Activated CD4-positive, alpha-beta memory T cell treated with anti-CD3 and anti-CD28 coated beads, Interleukin-2, amount 10 ng/mL, durations not matched to agents 7 days and 5 days (primary cell): ENCODE measurements at regions not wholly inside any gene's neighbourhood (a gene's known extent, or its start where the extent isn't known, plus 50 kb on each side); places are given as distances from the start of the nearest gene placed in this dataset.

Experiments
- CTCF ChIA-PET: fragments of 350-600 bp; sonication (Branson Sonifier 250); formaldehyde crosslinking; loops from one replicate; lab custom pipeline; 2021; ENCODE audit warnings: antibody characterized with exemption, inconsistent platforms; lab: Charles Lee
- POLR2A ChIA-PET: fragments of 350-600 bp; sonication (Branson Sonifier 250); formaldehyde crosslinking; loops from one replicate; lab custom pipeline; 2021; ENCODE audit warnings: antibody characterized with exemption; lab: Charles Lee
- DNase-seq: peaks from one replicate; pipeline ENCODE4 v3.0.0-alpha.2; 2020
- H3K27ac Mint-ChIP-seq: one replicate; pipeline ENCODE4 v1.8.0; 2021; ENCODE audit warnings: mild to moderate bottlenecking, mixed read lengths
- H3K27me3 Mint-ChIP-seq: one replicate; pipeline ENCODE4 v1.8.0; 2021; ENCODE audit warnings: mixed read lengths
- H3K36me3 Mint-ChIP-seq: one replicate; pipeline ENCODE4 v1.8.0; 2021; ENCODE audit warnings: low read depth, mixed read lengths
- H3K4me1 Mint-ChIP-seq: one replicate; pipeline ENCODE4 v1.8.0; 2021; ENCODE audit warnings: mixed read lengths
- H3K4me3 Mint-ChIP-seq: one replicate; pipeline ENCODE4 v1.8.0; 2021; ENCODE audit warnings: mild to moderate bottlenecking, mixed read lengths
- H3K9me3 Mint-ChIP-seq: one replicate; pipeline ENCODE4 v1.8.0; 2021; ENCODE audit warnings: mixed read lengths

DNA sequence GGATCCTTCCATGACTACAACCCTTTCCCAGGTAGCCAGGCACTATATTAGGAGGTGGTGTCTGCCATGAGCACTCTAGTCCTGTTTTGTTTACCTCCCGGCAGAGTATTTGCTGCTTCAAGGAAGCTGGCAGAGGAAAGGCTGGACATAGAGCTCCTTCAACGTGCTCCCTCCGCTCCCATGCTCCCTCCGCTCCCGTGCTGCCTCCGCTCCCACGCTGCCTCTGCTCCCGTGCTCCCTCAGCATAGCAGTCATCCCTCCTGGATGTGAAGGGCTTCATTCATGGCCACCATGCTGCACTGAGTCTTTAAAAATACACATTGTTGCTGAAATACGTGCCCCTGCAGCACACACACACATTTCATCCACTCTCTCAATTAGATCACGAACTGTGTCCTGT, 181.9 kb upstream of the MYT1L start:
- H3K27me3 Mint-ChIP-seq = no peaks in the 10 kb centered on the region
- H3K9me3 Mint-ChIP-seq = no peaks in the 10 kb centered on the region
- H3K27ac Mint-ChIP-seq = no peak overlapping the region
- no peak for DNase-seq
- POLR2A ChIA-PET = no interaction called here
- no peaks in the 10 kb centered on the region for H3K4me1 Mint-ChIP-seq
- H3K36me3 Mint-ChIP-seq = no peaks in the 10 kb centered on the region
- CTCF ChIA-PET = no interaction called here
- H3K4me3 Mint-ChIP-seq = no peak overlapping the region

DNA sequence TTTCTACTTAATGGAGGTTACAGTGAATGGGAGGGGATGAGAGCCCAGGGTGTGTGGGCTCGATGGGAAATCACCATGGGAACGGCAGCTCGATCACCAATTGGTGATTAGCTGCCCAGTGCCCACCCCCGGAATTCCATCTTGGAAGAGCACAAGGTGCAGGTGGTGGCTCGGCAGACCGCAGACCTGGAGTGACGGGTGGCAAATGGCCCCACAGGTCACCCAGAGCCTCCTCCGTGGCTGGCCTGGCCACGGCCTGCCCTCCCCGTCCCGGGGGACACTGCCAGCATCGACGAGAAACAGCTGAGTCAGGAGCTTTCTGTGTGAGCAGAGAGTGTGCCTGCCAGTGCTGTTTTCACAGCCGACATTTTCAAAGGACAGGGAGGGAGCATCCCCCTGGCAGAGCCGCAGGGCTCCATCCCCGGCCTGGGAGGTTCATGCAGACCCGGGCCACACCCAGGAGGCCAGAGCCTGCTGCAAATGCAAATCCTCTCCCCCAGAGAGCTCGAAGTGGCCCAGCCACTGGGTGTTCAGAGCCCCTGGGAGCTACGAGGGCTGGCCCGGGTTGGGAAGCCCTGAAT, 176.4 kb upstream of the MYT1L start:
- ChIA-PET POLR2A (no interaction called here), CTCF (no interaction called here)
- Mint-ChIP-seq H3K36me3 (no peaks in the 10 kb centered on the region), H3K4me3 (no peak overlapping the region), H3K4me1 (no peaks in the 10 kb centered on the region), H3K27ac (no peak overlapping the region), H3K27me3 (no peaks in the 10 kb centered on the region), H3K9me3 (no peaks in the 10 kb centered on the region)
- DNase-seq = no peak

DNA sequence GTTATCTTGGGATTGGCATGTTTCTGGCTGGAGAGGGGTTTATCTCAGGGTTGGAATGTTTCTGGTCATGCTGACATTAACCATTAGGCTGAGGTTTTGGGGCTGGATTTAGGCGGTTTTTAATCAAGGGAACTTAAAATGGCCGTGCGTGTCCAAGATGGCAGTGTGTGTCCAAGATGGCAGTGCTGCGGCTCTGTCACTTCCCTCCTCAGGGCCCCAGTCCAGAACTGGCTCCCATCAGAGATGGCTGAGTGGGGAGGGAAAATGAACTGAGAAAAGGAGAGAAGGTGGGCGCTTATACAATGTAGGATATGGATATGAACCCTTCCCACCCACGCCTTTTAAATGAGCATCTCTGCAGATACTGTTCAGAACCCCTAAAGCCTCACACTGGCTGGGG, 175.5 kb upstream of the MYT1L start:
- POLR2A ChIA-PET = no interaction called here
- Mint-ChIP-seq H3K27ac (no peak overlapping the region), H3K27me3 (no peaks in the 10 kb centered on the region), H3K36me3 (no peaks in the 10 kb centered on the region), H3K9me3 (no peaks in the 10 kb centered on the region), H3K4me3 (no peak overlapping the region), H3K4me1 (no peaks in the 10 kb centered on the region)
- CTCF ChIA-PET = no interaction called here
- DNase-seq = no peak

DNA sequence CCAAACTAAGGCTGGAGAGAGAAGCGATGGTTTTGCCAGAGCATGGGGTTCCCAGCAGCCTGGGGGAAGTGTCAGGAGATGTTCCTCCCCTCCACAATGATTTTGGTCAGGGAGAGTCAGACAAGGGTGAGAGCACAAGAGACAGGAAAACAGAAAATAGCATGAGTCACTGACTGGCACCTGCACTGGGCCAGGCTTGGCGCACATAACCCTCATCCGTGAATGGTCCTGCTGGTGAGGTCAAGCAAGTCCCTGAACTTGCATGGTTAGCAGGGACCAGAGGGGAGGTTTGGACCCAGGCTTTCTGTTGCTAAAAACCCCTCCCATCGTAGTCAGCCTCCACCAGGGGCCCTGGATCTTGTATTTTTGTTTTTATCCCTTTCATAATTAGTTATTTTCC, 174.5 kb upstream of the MYT1L start:
- no peaks in the 10 kb centered on the region for H3K4me1 Mint-ChIP-seq
- CTCF ChIA-PET = no interaction called here
- no peak overlapping the region for H3K27ac Mint-ChIP-seq
- POLR2A ChIA-PET = no interaction called here
- H3K27me3 Mint-ChIP-seq = no peaks in the 10 kb centered on the region
- no peak overlapping the region for H3K4me3 Mint-ChIP-seq
- DNase-seq = no peak
- no peaks in the 10 kb centered on the region for H3K36me3 Mint-ChIP-seq
- H3K9me3 Mint-ChIP-seq = no peaks in the 10 kb centered on the region

DNA sequence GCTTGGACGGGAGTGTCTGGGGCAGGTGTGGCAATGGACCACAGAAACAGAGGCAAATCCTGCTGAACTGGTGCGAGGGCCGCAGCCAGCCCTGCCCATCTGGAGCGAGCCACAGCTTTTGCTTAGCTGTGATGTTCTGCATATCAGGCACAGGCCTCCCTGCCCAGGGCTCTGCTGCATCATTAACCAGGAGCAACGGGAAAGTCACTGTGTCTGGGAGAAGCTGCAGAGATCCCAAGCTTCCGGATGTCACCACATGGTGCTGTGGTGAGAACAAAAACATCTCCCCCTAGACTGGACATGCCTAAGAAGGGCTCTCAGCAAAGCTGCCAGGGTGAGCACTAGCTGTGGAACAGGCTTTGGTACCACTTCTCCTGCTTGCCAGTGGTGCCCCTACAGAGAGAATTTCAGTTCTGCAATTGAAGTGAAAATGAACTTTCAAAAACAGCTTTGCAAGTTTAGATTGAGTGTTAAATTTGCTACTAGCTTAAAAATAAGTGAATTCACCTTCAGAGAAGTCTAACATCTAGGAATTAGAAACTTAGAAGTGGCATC, 172.9 kb upstream of the MYT1L start:
- H3K27ac Mint-ChIP-seq = no peak overlapping the region
- H3K4me3 Mint-ChIP-seq = no peak overlapping the region
- no peaks in the 10 kb centered on the region for H3K4me1 Mint-ChIP-seq
- H3K9me3 Mint-ChIP-seq = no peaks in the 10 kb centered on the region
- no peak for DNase-seq
- ChIA-PET CTCF (no interaction called here), POLR2A (no interaction called here)
- H3K27me3 Mint-ChIP-seq = no peaks in the 10 kb centered on the region
- no peaks in the 10 kb centered on the region for H3K36me3 Mint-ChIP-seq

DNA sequence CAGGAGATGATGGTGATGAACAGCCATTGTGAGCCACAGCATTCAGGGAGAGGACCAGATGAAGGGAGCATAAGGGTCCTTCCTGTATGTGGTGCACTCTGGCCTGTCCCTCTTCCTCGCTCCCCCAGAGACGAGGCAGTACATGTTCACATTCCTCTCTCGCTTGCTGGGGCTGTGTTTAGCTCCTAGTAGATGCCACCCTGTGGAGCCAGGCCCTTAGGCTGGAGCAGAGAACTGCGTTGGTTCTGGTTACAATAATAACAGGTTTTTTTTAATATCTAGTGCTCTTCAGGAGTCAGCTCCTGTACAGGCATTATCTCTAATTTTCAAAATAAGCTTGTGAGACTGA, 171.1 kb upstream of the MYT1L start:
- ChIA-PET CTCF (no interaction called here), POLR2A (no interaction called here)
- no peak for DNase-seq
- Mint-ChIP-seq H3K4me1 (no peaks in the 10 kb centered on the region), H3K4me3 (no peak overlapping the region), H3K27ac (no peak overlapping the region), H3K9me3 (no peaks in the 10 kb centered on the region), H3K36me3 (no peaks in the 10 kb centered on the region), H3K27me3 (no peaks in the 10 kb centered on the region)

DNA sequence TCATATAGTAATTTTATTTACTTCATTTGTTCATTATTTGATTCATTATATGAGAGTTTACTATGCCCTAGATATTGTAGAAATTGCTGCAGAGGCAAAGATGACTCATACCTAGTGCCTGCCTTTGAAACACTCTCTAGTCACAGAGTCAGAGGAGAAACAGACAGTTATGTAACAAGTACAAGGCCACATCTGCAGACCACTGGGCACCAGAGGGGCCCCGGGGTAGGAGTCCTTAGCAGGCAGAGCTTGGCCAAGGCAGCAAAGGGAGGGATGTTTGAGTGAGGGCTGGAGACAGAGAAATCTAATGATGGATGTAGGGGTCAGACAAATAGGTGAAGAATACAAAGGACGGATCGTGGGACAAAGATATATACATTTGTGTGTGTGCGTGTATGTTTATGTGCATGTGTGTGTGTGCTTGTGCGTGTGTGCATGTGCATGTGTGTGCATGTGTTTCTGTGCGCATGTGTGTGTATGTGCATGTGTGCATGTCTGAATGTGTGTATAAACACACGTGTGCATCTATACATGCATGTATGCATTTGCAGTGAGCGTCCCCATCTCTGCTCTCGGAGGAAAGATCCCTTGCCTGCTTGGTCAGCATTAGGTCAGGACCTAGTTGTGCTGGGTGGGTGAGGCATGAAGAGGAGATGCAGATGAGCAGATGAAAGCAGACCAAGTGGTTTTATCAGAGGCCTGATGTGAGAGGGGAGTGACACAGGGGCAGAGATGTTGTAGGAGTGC, 170.6 kb upstream of the MYT1L start:
- ChIA-PET POLR2A (no interaction called here), CTCF (no interaction called here)
- no peaks in the 10 kb centered on the region for H3K27me3 Mint-ChIP-seq
- no peak overlapping the region for H3K4me3 Mint-ChIP-seq
- H3K9me3 Mint-ChIP-seq = no peaks in the 10 kb centered on the region
- DNase-seq = no peak
- no peaks in the 10 kb centered on the region for H3K4me1 Mint-ChIP-seq
- no peak overlapping the region for H3K27ac Mint-ChIP-seq
- H3K36me3 Mint-ChIP-seq = no peaks in the 10 kb centered on the region

DNA sequence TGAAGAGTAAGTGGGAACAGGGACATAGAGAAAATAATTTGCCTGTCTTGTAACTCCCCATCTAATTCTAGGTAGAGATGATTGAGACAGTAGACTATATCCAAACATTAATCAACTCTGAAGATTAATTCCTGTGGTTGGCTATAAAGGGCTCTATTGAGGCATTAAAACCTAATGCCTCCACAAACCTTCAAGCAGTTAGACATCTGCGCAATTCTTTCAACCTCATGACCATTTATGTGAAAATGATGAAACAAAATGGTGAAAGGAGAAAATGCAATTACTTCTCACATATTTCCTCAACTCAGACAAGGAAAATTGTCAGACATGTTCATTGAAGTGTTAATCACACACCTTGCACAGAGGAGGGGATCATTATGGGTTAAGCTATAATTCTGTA, 164.5 kb upstream of the MYT1L start:
- Mint-ChIP-seq H3K4me1 (no peaks in the 10 kb centered on the region), H3K9me3 (no peaks in the 10 kb centered on the region)
- POLR2A ChIA-PET = no interaction called here

DNA sequence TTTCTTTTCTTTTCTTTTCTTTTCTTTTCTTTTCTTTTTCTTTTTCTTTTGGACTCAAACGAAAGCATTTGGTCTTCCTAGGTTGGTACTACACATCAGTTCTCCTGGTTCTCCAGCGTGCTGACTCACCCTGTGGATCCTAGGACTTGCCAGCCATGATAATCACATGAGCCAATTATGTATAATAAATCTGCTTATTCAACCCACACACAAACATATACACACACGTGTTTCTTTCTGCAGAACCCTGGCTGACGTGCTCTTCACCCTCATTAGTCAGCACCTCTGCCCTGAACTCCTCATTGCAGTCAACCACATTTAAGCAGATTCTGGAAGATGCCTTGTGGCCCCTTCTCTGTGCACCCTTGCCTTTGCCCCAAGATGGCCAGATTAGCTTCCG, 162.4 kb upstream of the MYT1L start:
- no peak overlapping the region for H3K27ac Mint-ChIP-seq
- no peaks in the 10 kb centered on the region for H3K4me1 Mint-ChIP-seq
- CTCF ChIA-PET = no interaction called here
- no peak overlapping the region for H3K4me3 Mint-ChIP-seq
- no peak for DNase-seq
- POLR2A ChIA-PET = no interaction called here
- H3K36me3 Mint-ChIP-seq = no peaks in the 10 kb centered on the region
- H3K27me3 Mint-ChIP-seq = no peaks in the 10 kb centered on the region
- no peaks in the 10 kb centered on the region for H3K9me3 Mint-ChIP-seq

More for the DNA sequence above, 164.5 kb upstream of the MYT1L start:
- Mint-ChIP-seq H3K27ac (no peak overlapping the region), H3K4me3 (no peak overlapping the region), H3K27me3 (no peaks in the 10 kb centered on the region), H3K36me3 (no peaks in the 10 kb centered on the region)
- CTCF ChIA-PET = no interaction called here
- DNase-seq = no peak

DNA sequence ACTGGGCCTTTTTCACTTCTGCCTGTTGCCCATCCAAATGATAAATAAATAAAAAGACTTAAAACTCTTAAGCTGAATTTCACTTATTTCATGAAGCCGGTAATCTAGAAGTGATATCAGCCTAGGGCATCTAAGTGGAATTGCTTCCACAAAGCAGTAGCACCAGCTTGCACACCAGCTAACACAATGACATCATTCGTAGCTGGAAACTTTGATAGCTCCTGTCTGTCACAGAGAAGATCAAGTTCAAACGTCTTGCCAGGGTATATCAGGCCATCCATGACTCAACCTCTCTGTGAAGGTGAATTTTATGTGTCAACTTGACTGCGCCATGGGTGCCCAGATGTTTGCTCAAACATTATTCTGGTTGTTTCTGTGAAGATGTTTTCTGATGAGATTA, 161.7 kb upstream of the MYT1L start:
- H3K27ac Mint-ChIP-seq = no peak overlapping the region
- H3K4me1 Mint-ChIP-seq = no peaks in the 10 kb centered on the region
- no peak overlapping the region for H3K4me3 Mint-ChIP-seq
- H3K27me3 Mint-ChIP-seq = no peaks in the 10 kb centered on the region
- H3K36me3 Mint-ChIP-seq = no peaks in the 10 kb centered on the region
- CTCF ChIA-PET = no interaction called here
- no peak for DNase-seq
- POLR2A ChIA-PET = no interaction called here
- H3K9me3 Mint-ChIP-seq = no peaks in the 10 kb centered on the region

DNA sequence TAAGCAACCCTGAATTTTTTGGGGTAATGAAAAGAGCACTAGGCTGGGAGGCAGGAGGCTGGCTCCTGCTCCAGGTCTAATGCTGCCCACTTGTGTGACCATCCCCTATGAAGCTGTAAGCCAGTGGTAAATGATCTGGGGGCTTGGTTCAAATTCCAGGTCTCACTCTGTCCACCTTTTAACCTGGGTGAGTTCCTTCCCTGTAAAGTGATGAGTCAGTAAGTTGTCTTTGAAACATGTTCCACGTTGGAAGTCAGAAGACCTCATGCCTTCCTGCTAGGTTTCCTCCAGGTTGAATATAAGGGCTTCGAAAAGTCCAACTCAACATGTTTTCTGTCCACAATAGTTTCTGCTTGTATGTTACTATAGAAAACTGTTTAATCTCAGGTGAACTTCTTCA, 160.9 kb upstream of the MYT1L start:
- no peaks in the 10 kb centered on the region for H3K9me3 Mint-ChIP-seq
- H3K36me3 Mint-ChIP-seq = no peaks in the 10 kb centered on the region
- ChIA-PET POLR2A (no interaction called here), CTCF (no interaction called here)
- no peak overlapping the region for H3K4me3 Mint-ChIP-seq
- no peaks in the 10 kb centered on the region for H3K27me3 Mint-ChIP-seq
- no peaks in the 10 kb centered on the region for H3K4me1 Mint-ChIP-seq
- H3K27ac Mint-ChIP-seq = no peak overlapping the region
- DNase-seq = no peak

DNA sequence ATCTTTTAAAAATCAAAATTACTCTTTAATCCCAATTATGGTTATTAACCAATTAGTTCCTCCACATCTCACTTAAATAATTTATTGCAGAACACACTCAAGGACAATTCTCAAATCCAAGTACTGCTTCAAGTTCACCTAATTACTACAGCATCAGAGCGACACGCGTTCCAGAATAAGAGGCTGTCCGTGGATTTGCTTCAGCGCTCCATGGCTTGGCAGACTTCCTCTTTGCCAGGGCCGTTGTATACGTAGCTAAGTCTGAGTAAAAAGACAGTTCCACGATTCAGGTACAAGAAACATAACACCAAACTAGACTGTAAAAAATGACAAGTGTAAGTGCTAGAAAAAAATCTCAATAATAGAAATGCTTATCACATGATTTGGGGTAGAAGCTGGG, 153.2 kb upstream of the MYT1L start:
- POLR2A ChIA-PET = no interaction called here
- no peak overlapping the region for H3K27ac Mint-ChIP-seq
- H3K4me3 Mint-ChIP-seq = no peak overlapping the region
- H3K27me3 Mint-ChIP-seq = no peaks in the 10 kb centered on the region
- no peaks in the 10 kb centered on the region for H3K9me3 Mint-ChIP-seq
- no peaks in the 10 kb centered on the region for H3K4me1 Mint-ChIP-seq
- no peak for DNase-seq
- no peaks in the 10 kb centered on the region for H3K36me3 Mint-ChIP-seq
- CTCF ChIA-PET = no interaction called here

DNA sequence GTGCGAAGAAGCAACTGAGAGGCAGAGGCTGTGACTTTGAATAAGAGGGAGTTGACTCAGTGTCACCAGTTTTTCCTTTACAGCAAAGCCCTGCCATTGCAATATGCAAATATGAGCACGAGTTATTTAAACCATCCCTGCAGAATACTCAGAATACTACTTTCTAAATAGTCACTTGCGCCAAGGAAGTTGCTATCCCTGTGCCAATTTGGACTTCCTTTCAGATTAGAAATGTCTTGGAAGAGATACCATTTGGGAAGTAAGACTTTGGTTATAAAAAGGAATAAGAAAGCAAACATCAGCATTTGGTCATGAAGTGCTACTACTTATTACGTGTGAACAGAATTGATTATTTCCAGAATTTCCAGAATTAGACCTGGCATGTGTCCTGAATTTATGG, 151.8 kb upstream of the MYT1L start:
- no peaks in the 10 kb centered on the region for H3K36me3 Mint-ChIP-seq
- no peak overlapping the region for H3K27ac Mint-ChIP-seq
- H3K9me3 Mint-ChIP-seq = no peaks in the 10 kb centered on the region
- no peak for DNase-seq
- H3K4me3 Mint-ChIP-seq = no peak overlapping the region
- H3K27me3 Mint-ChIP-seq = no peaks in the 10 kb centered on the region
- H3K4me1 Mint-ChIP-seq = no peaks in the 10 kb centered on the region
- ChIA-PET CTCF (no interaction called here), POLR2A (no interaction called here)

DNA sequence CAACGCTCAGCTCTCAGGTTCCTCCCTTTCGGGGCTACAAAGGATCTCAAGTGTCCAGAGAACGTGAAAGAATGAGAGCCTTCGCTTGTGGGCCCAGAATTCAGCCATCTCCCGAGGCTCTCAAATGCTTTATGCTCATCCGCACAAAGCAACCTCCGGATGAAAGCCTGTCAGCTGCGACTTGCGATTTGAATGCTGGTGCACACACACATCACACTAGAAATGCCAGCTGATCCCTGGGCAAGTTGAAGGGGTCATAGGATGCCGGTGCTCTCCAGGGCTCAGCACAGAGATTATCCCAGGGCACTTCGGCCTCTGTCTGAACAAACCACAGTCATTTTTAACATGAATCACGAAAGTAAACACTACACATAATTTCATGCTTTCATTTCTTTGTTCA, 141.8 kb upstream of the MYT1L start:
- no peaks in the 10 kb centered on the region for H3K27me3 Mint-ChIP-seq
- H3K36me3 Mint-ChIP-seq = no peaks in the 10 kb centered on the region
- POLR2A ChIA-PET = no interaction called here
- H3K4me3 Mint-ChIP-seq = no peak overlapping the region
- peaks cover 2% of the 10 kb centered on the region for H3K9me3 Mint-ChIP-seq
- CTCF ChIA-PET = no interaction called here
- DNase-seq = no peak
- H3K27ac Mint-ChIP-seq = no peak overlapping the region
- no peaks in the 10 kb centered on the region for H3K4me1 Mint-ChIP-seq
